LNCaP clone FGC (cell line): ENCODE measurements at regions not wholly inside any gene's neighbourhood (a gene's known extent, or its start where the extent isn't known, plus 50 kb on each side); places are given as distances from the start of the nearest gene placed in this dataset.

Source experiments
- DNase-seq: peaks from one replicate; pipeline ENCODE4 v3.0.0-alpha.2; 2011; ENCODE audit warnings: low read depth
- H3K4me3 ChIP-seq: 2 replicates; pipeline ENCODE4 v1.5.1; 2011; ENCODE audit warnings: mild to moderate bottlenecking, low read depth, low read length, control low read depth
- CTCF ChIP-seq: IDR thresholded peaks from 2 replicates; pipeline ENCODE4 v1.5.1; 2012; ENCODE audit warnings: mild to moderate bottlenecking; ENCODE audit not compliant: control insufficient read depth, insufficient read depth; ENCODE audit errors: extremely low read depth

GRCh38 chr5:82523633-82524032, 245.5 kb upstream of the RPS23 start:
- no peak for TF ChIP-seq CTCF
- no peak for DNase-seq
- no peak overlapping the region for H3K4me3 ChIP-seq

GRCh38 chr5:82522897-82523296, 244.7 kb upstream of the RPS23 start:
- no peak for TF ChIP-seq CTCF
- no peak overlapping the region for H3K4me3 ChIP-seq
- DNase-seq = no peak

GRCh38 chr5:82521431-82522051, 243.4 kb upstream of the RPS23 start:
- TF ChIP-seq CTCF = no peak
- H3K4me3 ChIP-seq = no peak overlapping the region
- DNase-seq = no peak

- no peak for DNase-seq
- TF ChIP-seq CTCF = no peak
- no peak overlapping the region for H3K4me3 ChIP-seq
These were observed 241.4 kb upstream of the RPS23 start for GRCh38 chr5:82519558-82519957.

GRCh38 chr5:82517544-82518075, 239.5 kb upstream of the RPS23 start:
- no peak for DNase-seq
- no peak for TF ChIP-seq CTCF
- no peak overlapping the region for H3K4me3 ChIP-seq

- no peak overlapping the region for H3K4me3 ChIP-seq
- DNase-seq = no peak
- no peak for TF ChIP-seq CTCF
These were observed 235.6 kb upstream of the RPS23 start for GRCh38 chr5:82513738-82514137.

- DNase-seq = no peak
- H3K4me3 ChIP-seq = no peak overlapping the region
- no peak for TF ChIP-seq CTCF
These were observed 233.9 kb upstream of the RPS23 start for GRCh38 chr5:82512025-82512424.
